ENCODE measurements at regions not wholly inside any gene's neighbourhood (a gene's known extent, or its start where the extent isn't known, plus 50 kb on each side); places are given as distances from the start of the nearest gene placed in this dataset.

DNA sequence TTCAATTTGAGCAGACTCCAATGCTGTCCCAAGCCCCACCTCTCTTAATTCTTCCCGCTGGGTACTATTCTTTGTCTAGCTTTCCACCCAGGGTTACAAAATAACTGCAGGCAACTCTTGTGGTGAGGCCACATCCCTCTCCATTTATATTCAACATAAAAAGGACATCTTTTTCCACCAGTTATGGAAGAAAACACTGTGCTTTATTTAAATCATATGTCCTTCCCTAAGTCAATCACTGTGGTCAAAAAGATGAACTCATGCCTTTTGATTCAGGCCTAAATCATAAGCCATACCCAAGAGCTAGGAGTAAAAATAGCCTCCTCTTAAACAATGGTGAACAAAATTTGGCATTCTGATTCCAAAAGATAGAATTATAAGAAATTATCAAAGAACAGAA, 386.0 kb downstream of the SEMA3D start:
- H3K9me3 ChIP-seq = no peaks in the 10 kb centered on the region
- DNase-seq = no peak
- no peaks in the 10 kb centered on the region for H3K27me3 ChIP-seq
- H3K36me3 ChIP-seq = no peaks in the 10 kb centered on the region
- H3K4me1 ChIP-seq (ENCODE audit: insufficient read depth) = no peaks in the 10 kb centered on the region
- TF ChIP-seq, protein P1, sequence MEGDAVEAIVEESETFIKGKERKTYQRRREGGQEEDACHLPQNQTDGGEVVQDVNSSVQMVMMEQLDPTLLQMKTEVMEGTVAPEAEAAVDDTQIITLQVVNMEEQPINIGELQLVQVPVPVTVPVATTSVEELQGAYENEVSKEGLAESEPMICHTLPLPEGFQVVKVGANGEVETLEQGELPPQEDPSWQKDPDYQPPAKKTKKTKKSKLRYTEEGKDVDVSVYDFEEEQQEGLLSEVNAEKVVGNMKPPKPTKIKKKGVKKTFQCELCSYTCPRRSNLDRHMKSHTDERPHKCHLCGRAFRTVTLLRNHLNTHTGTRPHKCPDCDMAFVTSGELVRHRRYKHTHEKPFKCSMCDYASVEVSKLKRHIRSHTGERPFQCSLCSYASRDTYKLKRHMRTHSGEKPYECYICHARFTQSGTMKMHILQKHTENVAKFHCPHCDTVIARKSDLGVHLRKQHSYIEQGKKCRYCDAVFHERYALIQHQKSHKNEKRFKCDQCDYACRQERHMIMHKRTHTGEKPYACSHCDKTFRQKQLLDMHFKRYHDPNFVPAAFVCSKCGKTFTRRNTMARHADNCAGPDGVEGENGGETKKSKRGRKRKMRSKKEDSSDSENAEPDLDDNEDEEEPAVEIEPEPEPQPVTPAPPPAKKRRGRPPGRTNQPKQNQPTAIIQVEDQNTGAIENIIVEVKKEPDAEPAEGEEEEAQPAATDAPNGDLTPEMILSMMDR (IDR thresholded peaks at IDR 0.05) = no peak
- TF ChIP-seq EP300 (IDR thresholded peaks at IDR 0.05) (no peak), POLR2A (IDR thresholded peaks at IDR 0.05) (no peak)
- H3K27ac ChIP-seq = no peak overlapping the region
- WGBS, 3 donors = 95 to 100% (median 97%) methylated on average over 1 of the region's 1 CpG
- H3K4me3 ChIP-seq = no peak overlapping the region
- intact Hi-C loops (cut with DNase I) = no loop called here

DNA sequence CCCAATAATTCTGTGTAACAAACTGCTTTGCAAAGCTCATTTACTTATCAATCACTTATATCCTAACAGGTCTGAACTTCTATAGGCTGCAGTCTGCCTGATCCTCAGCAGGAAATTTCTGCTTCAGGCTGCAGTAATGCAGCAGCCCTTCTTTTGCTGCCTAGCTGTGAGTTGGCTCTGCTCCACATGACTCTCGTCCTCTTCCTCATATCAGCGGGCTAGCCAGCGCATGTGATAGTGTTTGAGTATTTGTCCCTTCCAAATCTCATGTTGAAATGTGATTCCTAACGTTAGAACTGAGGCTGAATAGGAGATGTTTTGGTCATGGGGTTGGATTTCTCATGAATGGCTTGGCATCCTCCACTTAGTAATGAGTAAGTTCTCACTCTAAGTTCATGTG, 387.8 kb downstream of the SEMA3D start:
- WGBS, 3 donors = 56 to 65% (median 57%) methylated on average over 4 of the region's 4 CpGs
- no peak for TF ChIP-seq EP300 (IDR thresholded peaks at IDR 0.05)
- TF ChIP-seq, protein P1 (IDR thresholded peaks at IDR 0.05) = no peak
- no peak for TF ChIP-seq POLR2A (IDR thresholded peaks at IDR 0.05)
- Histone ChIP-seq H3K4me3 (no peak overlapping the region), H3K27ac (no peak overlapping the region), H3K9me3 (no peaks in the 10 kb centered on the region), H3K27me3 (no peaks in the 10 kb centered on the region), H3K36me3 (no peaks in the 10 kb centered on the region), H3K4me1 (ENCODE audit: insufficient read depth) (no peaks in the 10 kb centered on the region)
- intact Hi-C loops (cut with DNase I) = no loop called here
- no peak for DNase-seq

DNA sequence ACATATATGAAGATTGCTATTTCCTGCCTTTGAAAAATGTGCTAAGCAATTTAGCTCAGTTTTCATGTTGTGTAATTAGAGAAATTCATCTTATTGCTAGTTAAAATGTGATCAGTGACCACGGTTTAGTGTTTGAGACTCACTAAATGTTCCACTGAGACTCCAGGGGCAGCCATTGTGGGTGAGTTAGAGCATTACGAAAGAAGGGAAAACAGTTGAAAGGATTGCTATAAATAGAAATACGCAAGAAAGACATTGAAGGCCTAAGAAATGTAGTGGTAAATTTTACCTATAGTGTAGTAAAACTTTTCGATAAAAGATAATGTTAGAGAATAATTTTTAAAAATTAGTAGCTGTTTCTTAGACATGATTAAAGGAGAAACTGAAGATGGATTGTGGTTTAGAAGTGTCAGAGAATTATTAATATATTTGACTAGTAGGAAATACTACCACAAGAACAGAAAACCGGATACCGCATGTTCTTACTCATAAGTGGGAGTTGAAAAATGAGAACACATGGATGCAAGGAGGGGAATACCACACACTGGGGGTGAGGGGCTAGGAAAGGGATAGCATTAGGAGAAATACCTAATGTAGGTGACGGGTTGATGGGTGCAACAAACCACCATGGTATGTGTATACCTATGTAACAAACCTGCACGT, 394.5 kb downstream of the SEMA3D start:
- no peak for TF ChIP-seq POLR2A (IDR thresholded peaks at IDR 0.05)
- no peak for TF ChIP-seq EP300 (IDR thresholded peaks at IDR 0.05)
- TF ChIP-seq, protein P1 (IDR thresholded peaks at IDR 0.05) = no peak
- intact Hi-C loops (cut with DNase I) = no loop called here
- WGBS, 3 donors = 88 to 90% (median 89%) methylated on average over 8 of the region's 8 CpGs

DNA sequence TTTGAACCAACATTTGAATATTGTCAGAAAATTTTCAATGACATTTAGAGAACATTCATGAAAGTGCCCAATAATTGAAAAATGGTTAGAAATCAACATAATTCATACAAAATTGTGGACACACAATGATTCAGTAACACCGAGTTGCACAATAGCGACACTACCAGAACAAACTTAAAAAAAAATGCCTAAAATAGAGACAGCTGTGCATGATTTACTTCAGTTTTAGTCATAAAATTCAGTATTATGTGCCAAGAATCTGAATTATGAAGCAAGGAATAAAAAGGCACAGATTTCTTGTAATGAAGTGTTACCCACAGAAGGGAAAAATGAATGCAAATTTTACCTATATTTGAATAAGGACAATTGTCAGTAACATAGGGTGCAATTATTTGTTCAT, 396.0 kb downstream of the SEMA3D start:
- TF ChIP-seq EP300 (IDR thresholded peaks at IDR 0.05) = no peak
- no peak for TF ChIP-seq POLR2A (IDR thresholded peaks at IDR 0.05)
- TF ChIP-seq, protein P1 (IDR thresholded peaks at IDR 0.05) = no peak
- H3K4me1 ChIP-seq (ENCODE audit: insufficient read depth) = no peaks in the 10 kb centered on the region
- no peaks in the 10 kb centered on the region for H3K27me3 ChIP-seq
- H3K36me3 ChIP-seq = no peaks in the 10 kb centered on the region
- WGBS, 3 donors = 30 to 46% (median 40%) methylated on average over 2 of the region's 2 CpGs
- H3K27ac ChIP-seq = no peak overlapping the region
- H3K4me3 ChIP-seq = no peak overlapping the region
- no peak for DNase-seq
- no peaks in the 10 kb centered on the region for H3K9me3 ChIP-seq
- intact Hi-C loops (cut with DNase I) = no loop called here

More for the DNA sequence above, 394.5 kb downstream of the SEMA3D start:
- Histone ChIP-seq H3K36me3 (no peaks in the 10 kb centered on the region), H3K27ac (no peak overlapping the region), H3K27me3 (no peaks in the 10 kb centered on the region), H3K9me3 (no peaks in the 10 kb centered on the region), H3K4me3 (no peak overlapping the region), H3K4me1 (ENCODE audit: insufficient read depth) (no peaks in the 10 kb centered on the region)
- DNase-seq = no peak

All from ovary (tissue), 7 donors.